ENCODE measurements at regions not wholly inside any gene's neighbourhood (a gene's known extent, or its start where the extent isn't known, plus 50 kb on each side); places are given as distances from the start of the nearest gene placed in this dataset.

DNA sequence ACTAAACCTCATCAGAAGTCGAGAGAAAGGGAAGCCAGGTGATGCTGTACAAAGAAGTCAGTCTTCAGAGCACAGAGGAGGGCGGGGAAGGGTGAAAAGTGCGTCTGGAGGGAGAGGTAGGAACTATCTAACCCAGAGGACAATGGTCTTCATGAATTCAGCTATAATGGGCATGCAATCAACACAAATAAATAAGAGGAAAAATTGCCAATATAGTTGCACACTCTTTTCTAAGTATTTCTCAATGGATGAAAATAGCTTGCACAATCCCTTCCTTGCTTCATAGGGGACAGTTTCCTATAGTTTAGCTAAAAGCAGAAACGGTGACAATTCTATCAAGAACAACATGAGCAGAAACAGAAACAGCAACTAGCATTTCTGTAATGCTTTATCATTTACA, 931.2 kb downstream of the AACS start:
- TF ChIP-seq GABPA (IDR thresholded peaks at IDR 0.05; ENCODE audit: low read depth) (no peak), REST (IDR thresholded peaks at IDR 0.05; ENCODE audit: insufficient replicate concordance, low read depth) (no peak), SPI1 (IDR thresholded peaks at IDR 0.05; ENCODE audit: borderline replicate concordance, low read depth) (no peak), POLR2AphosphoS5 (IDR thresholded peaks at IDR 0.05; ENCODE audit: low read depth) (no peak)
- TF ChIP-seq, protein P1, sequence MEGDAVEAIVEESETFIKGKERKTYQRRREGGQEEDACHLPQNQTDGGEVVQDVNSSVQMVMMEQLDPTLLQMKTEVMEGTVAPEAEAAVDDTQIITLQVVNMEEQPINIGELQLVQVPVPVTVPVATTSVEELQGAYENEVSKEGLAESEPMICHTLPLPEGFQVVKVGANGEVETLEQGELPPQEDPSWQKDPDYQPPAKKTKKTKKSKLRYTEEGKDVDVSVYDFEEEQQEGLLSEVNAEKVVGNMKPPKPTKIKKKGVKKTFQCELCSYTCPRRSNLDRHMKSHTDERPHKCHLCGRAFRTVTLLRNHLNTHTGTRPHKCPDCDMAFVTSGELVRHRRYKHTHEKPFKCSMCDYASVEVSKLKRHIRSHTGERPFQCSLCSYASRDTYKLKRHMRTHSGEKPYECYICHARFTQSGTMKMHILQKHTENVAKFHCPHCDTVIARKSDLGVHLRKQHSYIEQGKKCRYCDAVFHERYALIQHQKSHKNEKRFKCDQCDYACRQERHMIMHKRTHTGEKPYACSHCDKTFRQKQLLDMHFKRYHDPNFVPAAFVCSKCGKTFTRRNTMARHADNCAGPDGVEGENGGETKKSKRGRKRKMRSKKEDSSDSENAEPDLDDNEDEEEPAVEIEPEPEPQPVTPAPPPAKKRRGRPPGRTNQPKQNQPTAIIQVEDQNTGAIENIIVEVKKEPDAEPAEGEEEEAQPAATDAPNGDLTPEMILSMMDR (IDR thresholded peaks at IDR 0.05; ENCODE audit: insufficient read depth, low read length) = no peak
- DNase-seq (ENCODE audit: low read depth in 1 of 2, low spot score in 1 of 2) = peak in 1 of 2 experiments; percentile 9
- H3K27ac ChIP-seq (replicated peaks) = no peak overlapping the region

DNA sequence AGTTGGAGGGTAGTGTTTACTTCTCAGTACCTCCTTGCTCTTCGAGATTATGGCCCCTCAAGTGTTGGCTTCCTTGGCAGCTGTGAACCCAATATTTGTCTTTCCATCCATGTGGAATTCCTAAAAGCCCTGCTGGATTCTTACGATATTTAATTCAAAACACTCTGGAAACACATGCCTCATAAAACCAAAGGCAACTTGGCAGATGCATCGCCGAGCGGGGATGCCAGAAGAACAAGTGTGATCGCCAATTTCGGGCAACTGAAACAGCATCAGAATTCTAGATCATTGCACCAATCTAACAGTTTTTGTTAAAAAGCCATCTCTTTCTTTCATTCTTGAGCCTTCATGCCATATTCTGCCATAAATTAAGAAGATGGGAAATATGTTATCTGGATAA, 934.4 kb downstream of the AACS start:
- no peak for DNase-seq (ENCODE audit: low read depth in 1 of 2, low spot score in 1 of 2)
- H3K4me3 ChIP-seq (replicated peaks; ENCODE audit: insufficient read depth, low read length) = no peak overlapping the region
- TF ChIP-seq, protein P1 (IDR thresholded peaks at IDR 0.05; ENCODE audit: insufficient read depth, low read length) = no peak
- no peak for TF ChIP-seq SPI1 (IDR thresholded peaks at IDR 0.05; ENCODE audit: borderline replicate concordance, low read depth)
- H3K27me3 ChIP-seq (ENCODE audit: insufficient read depth, poor library complexity, severe bottlenecking) = no peaks in the 10 kb centered on the region
- no peak overlapping the region for H3K27ac ChIP-seq (replicated peaks)

More for the DNA sequence above, 931.2 kb downstream of the AACS start:
- Histone ChIP-seq H3K4me3 (replicated peaks; ENCODE audit: insufficient read depth, low read length) (no peak overlapping the region), H3K27me3 (ENCODE audit: insufficient read depth, poor library complexity, severe bottlenecking) (no peaks in the 10 kb centered on the region)

DNA sequence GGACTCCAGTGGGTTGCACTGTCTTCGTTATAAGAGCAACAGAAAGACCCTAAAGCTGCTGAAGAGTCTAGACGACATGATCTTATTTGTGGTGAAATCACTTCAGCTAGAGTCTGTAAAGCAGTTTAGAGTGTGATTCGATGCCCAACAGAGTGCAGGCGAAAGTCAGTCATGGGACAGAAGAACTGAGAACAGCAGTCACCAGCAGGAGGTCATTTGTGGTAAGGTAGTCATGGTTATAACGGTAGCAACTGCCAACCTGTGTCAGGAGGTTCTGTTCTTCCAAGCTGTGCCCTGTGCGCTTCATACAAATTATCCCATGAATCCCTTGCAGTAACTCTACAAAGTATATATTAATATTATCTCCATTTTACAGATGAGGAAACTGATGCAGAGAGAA, 954.1 kb downstream of the AACS start:
- no peak overlapping the region for H3K27ac ChIP-seq (replicated peaks)
- no peak for DNase-seq (ENCODE audit: low read depth in 1 of 2, low spot score in 1 of 2)
- no peak overlapping the region for H3K4me3 ChIP-seq (replicated peaks; ENCODE audit: insufficient read depth, low read length)
- H3K27me3 ChIP-seq (ENCODE audit: insufficient read depth, poor library complexity, severe bottlenecking) = no peaks in the 10 kb centered on the region
- TF ChIP-seq REST (IDR thresholded peaks at IDR 0.05; ENCODE audit: insufficient replicate concordance, low read depth) = no peak
- no peak for TF ChIP-seq GABPA (IDR thresholded peaks at IDR 0.05; ENCODE audit: low read depth)
- no peak for TF ChIP-seq POLR2AphosphoS5 (IDR thresholded peaks at IDR 0.05; ENCODE audit: low read depth)
- TF ChIP-seq, protein P1 (IDR thresholded peaks at IDR 0.05; ENCODE audit: insufficient read depth, low read length) = no peak
- TF ChIP-seq SPI1 (IDR thresholded peaks at IDR 0.05; ENCODE audit: borderline replicate concordance, low read depth) = no peak

DNA sequence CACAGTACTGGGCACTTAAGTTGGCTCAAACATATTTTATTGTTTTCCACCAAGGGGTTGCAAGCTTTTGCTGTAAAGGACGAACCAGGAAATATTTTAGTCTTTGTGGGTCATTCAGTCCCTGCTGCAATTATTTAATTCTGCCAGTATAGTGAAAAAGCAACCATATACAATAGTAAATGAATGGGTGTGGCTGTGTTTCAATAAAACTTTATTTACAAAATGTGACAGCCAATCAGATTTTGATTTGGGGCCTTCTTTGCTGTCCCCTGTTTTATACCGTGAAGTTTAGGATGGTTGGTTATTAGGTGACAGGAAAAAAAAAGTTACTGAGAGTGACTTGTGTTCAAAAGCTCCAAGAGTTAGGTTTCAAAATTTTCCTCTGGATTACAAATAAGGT, 956.4 kb downstream of the AACS start:
- no peak overlapping the region for H3K4me3 ChIP-seq (replicated peaks; ENCODE audit: insufficient read depth, low read length)
- no peak for TF ChIP-seq GABPA (IDR thresholded peaks at IDR 0.05; ENCODE audit: low read depth)
- TF ChIP-seq REST (IDR thresholded peaks at IDR 0.05; ENCODE audit: insufficient replicate concordance, low read depth) = no peak
- TF ChIP-seq, protein P1 (IDR thresholded peaks at IDR 0.05; ENCODE audit: insufficient read depth, low read length) = no peak
- TF ChIP-seq SPI1 (IDR thresholded peaks at IDR 0.05; ENCODE audit: borderline replicate concordance, low read depth) = no peak
- TF ChIP-seq POLR2AphosphoS5 (IDR thresholded peaks at IDR 0.05; ENCODE audit: low read depth) = no peak
- no peaks in the 10 kb centered on the region for H3K27me3 ChIP-seq (ENCODE audit: insufficient read depth, poor library complexity, severe bottlenecking)
- no peak for DNase-seq (ENCODE audit: low read depth in 1 of 2, low spot score in 1 of 2)
- H3K27ac ChIP-seq (replicated peaks) = no peak overlapping the region

Data from HL-60 (cell line).